Vagina (tissue), 2 donors: ENCODE measurements at regions not wholly inside any gene's neighbourhood (a gene's known extent, or its start where the extent isn't known, plus 50 kb on each side); places are given as distances from the start of the nearest gene placed in this dataset.

Experiments
- DNase-seq, 2 donors: peaks; one replicate each; pipeline ENCODE4 v3.0.0-alpha.2; 2017; ENCODE audit errors: extremely low spot score in 2 of 2
- H3K27ac ChIP-seq: fragments of 200-600 bp; sonication (generic); one replicate; pipeline ENCODE4 v1.5.1; 2019
- H3K27me3 ChIP-seq: fragments of 200-600 bp; sonication (generic); one replicate; pipeline ENCODE4 v1.5.1; 2019
- H3K36me3 ChIP-seq, 2 donors: fragments of 200-600 bp; sonication (generic); one replicate each; pipeline ENCODE4 v1.5.1; 2017 to 2019
- H3K4me1 ChIP-seq: fragments of 200-600 bp; sonication (generic); one replicate; pipeline ENCODE4 v1.5.1; 2019
- H3K4me3 ChIP-seq, 2 donors: fragments of 200-600 bp; sonication (generic); 1 replicate in 1 of 2; 2 replicates in 1 of 2; pipeline ENCODE4 v1.5.1; 2016 to 2019
- H3K9me3 ChIP-seq: fragments of 200-600 bp; sonication (generic); one replicate; pipeline ENCODE4 v1.5.1; 2019
- POLR2A ChIP-seq, 2 donors: fragments of 450-650 bp; IDR thresholded peaks; one replicate each; pipeline ENCODE4 v1.6.1; 2017; ENCODE audit warnings: antibody characterized with exemption in 2 of 2, mild to moderate bottlenecking in 2 of 2, moderate library complexity in 2 of 2
- POLR2AphosphoS5 ChIP-seq, 2 donors: sonication (generic); formaldehyde crosslinking; IDR thresholded peaks; one replicate each; pipeline ENCODE4 v1.9.0; 2017; ENCODE audit warnings: antibody characterized with exemption in 2 of 2, mild to moderate bottlenecking in 2 of 2, low read depth in 1 of 2; ENCODE audit not compliant: insufficient read depth in 1 of 2
- intact Hi-C: fragments of 100-400 bp; cut with DNase I; formaldehyde crosslinking; loops from one replicate; pipeline ENCODE4 v1.15.1; 2023
- TF ChIP-seq, protein P1 (sequence below), 3 experiments: fragments of 450-650 bp in 2 of 3; fragments of 200-600 bp in 1 of 3; sonication (generic) in 1 of 3; IDR thresholded peaks; one replicate each; pipeline ENCODE4 v1.5.1; 2017 to 2019; ENCODE audit warnings: antibody characterized with exemption in 3 of 3, mild to moderate bottlenecking in 2 of 3, moderate library complexity in 2 of 3

DNA sequence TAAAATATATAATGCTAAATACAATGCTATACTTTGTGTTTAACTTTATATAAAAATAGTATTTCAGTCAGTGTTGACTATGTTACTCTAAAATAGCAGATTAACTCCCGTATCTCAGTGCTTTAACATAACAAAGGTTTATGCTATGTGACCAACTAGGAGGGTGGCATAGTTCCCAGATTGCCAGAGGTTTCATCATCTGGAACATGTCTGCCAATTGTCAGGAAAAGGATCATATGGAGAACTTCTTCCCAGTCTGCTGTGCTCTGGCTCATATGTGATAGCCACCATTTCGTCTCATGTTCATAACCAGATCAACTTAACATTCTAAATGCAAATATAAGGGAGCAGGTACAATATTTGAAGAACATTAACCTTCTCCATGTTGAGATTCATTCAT lies 720.2 kb downstream of the MCTP2 start:
- no peak for DNase-seq
- no peak overlapping the region for H3K4me3 ChIP-seq
- no peaks in the 10 kb centered on the region for H3K36me3 ChIP-seq
- no peaks in the 10 kb centered on the region for H3K4me1 ChIP-seq
- intact Hi-C loops, result no loop called here
- H3K9me3 ChIP-seq, result no peaks in the 10 kb centered on the region
- no peaks in the 10 kb centered on the region for H3K27me3 ChIP-seq
- no peak overlapping the region for H3K27ac ChIP-seq
- TF ChIP-seq POLR2A (IDR thresholded peaks at IDR 0.05) (no peak), POLR2AphosphoS5 (IDR thresholded peaks at IDR 0.05; ENCODE audit: insufficient read depth in 1 of 2, low read depth in 1 of 2) (no peak)
- TF ChIP-seq, protein P1, sequence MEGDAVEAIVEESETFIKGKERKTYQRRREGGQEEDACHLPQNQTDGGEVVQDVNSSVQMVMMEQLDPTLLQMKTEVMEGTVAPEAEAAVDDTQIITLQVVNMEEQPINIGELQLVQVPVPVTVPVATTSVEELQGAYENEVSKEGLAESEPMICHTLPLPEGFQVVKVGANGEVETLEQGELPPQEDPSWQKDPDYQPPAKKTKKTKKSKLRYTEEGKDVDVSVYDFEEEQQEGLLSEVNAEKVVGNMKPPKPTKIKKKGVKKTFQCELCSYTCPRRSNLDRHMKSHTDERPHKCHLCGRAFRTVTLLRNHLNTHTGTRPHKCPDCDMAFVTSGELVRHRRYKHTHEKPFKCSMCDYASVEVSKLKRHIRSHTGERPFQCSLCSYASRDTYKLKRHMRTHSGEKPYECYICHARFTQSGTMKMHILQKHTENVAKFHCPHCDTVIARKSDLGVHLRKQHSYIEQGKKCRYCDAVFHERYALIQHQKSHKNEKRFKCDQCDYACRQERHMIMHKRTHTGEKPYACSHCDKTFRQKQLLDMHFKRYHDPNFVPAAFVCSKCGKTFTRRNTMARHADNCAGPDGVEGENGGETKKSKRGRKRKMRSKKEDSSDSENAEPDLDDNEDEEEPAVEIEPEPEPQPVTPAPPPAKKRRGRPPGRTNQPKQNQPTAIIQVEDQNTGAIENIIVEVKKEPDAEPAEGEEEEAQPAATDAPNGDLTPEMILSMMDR (IDR thresholded peaks at IDR 0.05), result no peak

DNA sequence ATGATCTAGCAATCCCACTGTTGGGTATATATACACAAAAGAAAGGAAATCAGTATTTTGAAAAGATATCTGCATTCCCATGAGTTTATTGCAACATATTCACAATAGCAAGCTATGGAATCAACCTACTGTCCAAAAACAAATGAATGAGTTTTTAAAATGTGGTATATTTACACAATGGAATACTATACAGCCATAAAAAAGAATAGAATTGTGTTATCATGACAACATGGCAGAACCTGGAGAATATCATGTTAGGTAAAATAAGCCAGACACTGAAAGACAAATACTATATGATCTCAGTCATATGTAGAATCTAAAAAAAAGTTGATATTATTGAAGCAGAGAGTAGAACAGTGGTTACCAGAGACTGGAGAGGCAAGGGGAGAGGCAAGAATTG lies 732.6 kb downstream of the MCTP2 start:
- Histone ChIP-seq H3K4me1 (no peaks in the 10 kb centered on the region), H3K9me3 (no peaks in the 10 kb centered on the region), H3K27ac (no peak overlapping the region), H3K4me3 (no peak overlapping the region), H3K36me3 (no peaks in the 10 kb centered on the region), H3K27me3 (no peaks in the 10 kb centered on the region)
- no peak for DNase-seq
- intact Hi-C loops, result no loop called here
- TF ChIP-seq POLR2A (IDR thresholded peaks at IDR 0.05) (no peak), POLR2AphosphoS5 (IDR thresholded peaks at IDR 0.05; ENCODE audit: insufficient read depth in 1 of 2, low read depth in 1 of 2) (no peak)

DNA sequence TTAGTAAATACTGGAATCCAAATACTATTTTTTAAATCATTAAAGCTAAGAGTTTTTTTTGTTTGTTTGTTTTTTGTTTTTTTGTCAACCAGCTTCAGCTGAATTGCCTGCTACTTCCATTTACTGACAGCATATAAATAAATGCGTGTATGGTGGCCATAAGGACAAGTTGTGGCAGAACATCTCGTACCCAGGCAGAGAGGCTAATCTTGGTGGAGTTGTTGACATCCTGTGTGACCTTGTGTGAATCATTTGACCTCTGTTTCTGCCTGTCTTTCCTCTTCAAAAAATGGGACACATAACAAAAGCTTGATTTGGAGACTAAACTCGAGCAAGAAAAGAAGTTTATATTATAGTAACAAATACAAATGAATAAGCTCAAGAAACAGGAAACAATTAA lies 734.2 kb downstream of the MCTP2 start:
- H3K36me3 ChIP-seq, result no peaks in the 10 kb centered on the region
- peak in 1 of 2 donors; percentile 49 for TF ChIP-seq POLR2AphosphoS5 (IDR thresholded peaks at IDR 0.05; ENCODE audit: insufficient read depth in 1 of 2, low read depth in 1 of 2)
- TF ChIP-seq, protein P1 (IDR thresholded peaks at IDR 0.05), result no peak
- TF ChIP-seq POLR2A (IDR thresholded peaks at IDR 0.05), result no peak
- no peak overlapping the region for H3K27ac ChIP-seq
- intact Hi-C loops, result no loop called here
- H3K27me3 ChIP-seq, result no peaks in the 10 kb centered on the region
- H3K4me3 ChIP-seq, result no peak overlapping the region
- H3K4me1 ChIP-seq, result no peaks in the 10 kb centered on the region
- no peaks in the 10 kb centered on the region for H3K9me3 ChIP-seq
- no peak for DNase-seq

DNA sequence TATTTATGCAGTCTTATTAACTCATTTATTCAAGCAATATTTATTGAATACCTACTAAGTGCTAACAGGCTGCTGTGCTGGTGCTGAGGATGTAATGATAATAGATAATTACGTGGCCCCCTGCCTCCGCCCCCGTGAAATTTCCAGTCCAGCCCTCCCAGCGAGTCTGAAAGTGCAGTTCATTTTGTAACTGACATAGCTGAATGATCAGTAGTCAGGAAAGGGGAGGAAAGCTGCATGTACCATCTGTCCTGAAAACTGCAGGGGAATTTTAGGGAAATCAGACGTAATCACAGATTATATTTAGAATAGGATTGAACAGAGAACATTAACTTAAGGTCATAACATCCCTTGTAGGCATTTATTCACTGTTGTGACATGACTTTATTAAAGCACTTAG lies 736.8 kb downstream of the MCTP2 start:
- TF ChIP-seq, protein P1 (IDR thresholded peaks at IDR 0.05), result no peak
- no peak for TF ChIP-seq POLR2AphosphoS5 (IDR thresholded peaks at IDR 0.05; ENCODE audit: insufficient read depth in 1 of 2, low read depth in 1 of 2)
- TF ChIP-seq POLR2A (IDR thresholded peaks at IDR 0.05), result no peak
- no peak for DNase-seq
- Histone ChIP-seq H3K36me3 (no peaks in the 10 kb centered on the region), H3K9me3 (no peaks in the 10 kb centered on the region), H3K4me3 (no peak overlapping the region), H3K4me1 (no peaks in the 10 kb centered on the region), H3K27ac (no peak overlapping the region), H3K27me3 (no peaks in the 10 kb centered on the region)
- intact Hi-C loops, result no loop called here

DNA sequence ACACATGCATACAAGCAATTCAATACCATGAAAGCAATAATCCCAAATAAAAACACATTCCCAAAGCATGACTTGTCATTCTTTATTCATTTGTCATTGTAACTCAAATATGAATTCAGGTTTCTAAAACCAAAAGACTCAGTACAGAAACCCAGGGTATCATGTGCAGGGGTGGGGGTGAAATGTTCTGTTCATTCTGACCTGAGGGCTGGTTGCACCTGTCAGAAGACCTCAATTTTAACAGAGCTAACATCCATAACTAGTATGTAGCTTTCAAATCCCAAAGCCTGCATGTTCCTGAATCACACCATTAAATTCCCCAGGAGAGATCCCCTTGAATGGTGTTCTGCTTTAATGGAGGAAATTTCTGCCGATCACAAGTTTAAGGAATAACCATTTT lies 738.7 kb downstream of the MCTP2 start:
- no peaks in the 10 kb centered on the region for H3K4me1 ChIP-seq
- H3K9me3 ChIP-seq, result no peaks in the 10 kb centered on the region
- TF ChIP-seq POLR2AphosphoS5 (IDR thresholded peaks at IDR 0.05; ENCODE audit: insufficient read depth in 1 of 2, low read depth in 1 of 2) (no peak), POLR2A (IDR thresholded peaks at IDR 0.05) (no peak)
- TF ChIP-seq, protein P1 (IDR thresholded peaks at IDR 0.05), result no peak
- H3K4me3 ChIP-seq, result no peak overlapping the region
- intact Hi-C loops, result no loop called here
- no peaks in the 10 kb centered on the region for H3K27me3 ChIP-seq
- no peak overlapping the region for H3K27ac ChIP-seq
- no peaks in the 10 kb centered on the region for H3K36me3 ChIP-seq
- no peak for DNase-seq

DNA sequence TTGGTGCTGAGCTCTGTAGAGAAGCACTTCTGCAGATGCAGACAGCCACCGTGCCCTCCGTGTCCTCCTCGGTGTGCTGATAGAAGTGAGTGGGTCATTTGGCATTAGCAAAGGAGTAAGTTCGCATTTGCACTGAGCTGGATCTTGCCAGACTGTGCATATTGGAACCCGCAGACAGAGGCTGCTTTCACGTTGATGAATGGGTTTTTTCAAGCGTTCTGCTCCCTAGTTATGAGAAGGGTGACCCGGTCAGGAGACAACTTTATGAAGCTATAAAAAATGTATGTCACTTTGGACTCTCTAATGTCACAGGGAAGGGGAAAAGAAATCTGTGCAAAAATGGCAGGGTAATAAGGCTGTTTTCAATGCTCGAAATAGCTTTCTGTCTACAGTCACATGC lies 739.4 kb downstream of the MCTP2 start:
- TF ChIP-seq POLR2AphosphoS5 (IDR thresholded peaks at IDR 0.05; ENCODE audit: insufficient read depth in 1 of 2, low read depth in 1 of 2) (no peak), POLR2A (IDR thresholded peaks at IDR 0.05) (no peak)
- TF ChIP-seq, protein P1 (IDR thresholded peaks at IDR 0.05), result no peak

More for the DNA sequence above, 739.4 kb downstream of the MCTP2 start:
- Histone ChIP-seq H3K4me3 (no peak overlapping the region), H3K36me3 (no peaks in the 10 kb centered on the region), H3K4me1 (no peaks in the 10 kb centered on the region), H3K27ac (no peak overlapping the region), H3K9me3 (no peaks in the 10 kb centered on the region), H3K27me3 (no peaks in the 10 kb centered on the region)
- no peak for DNase-seq
- intact Hi-C loops, result no loop called here
